SKM-1 (cell line): ENCODE measurements at regions not wholly inside any gene's neighbourhood (a gene's known extent, or its start where the extent isn't known, plus 50 kb on each side); places are given as distances from the start of the nearest gene placed in this dataset.

Experiments used
- DNase-seq: peaks from one replicate; lab custom pipeline; 2025; ENCODE audit not compliant: unreplicated experiment; lab: John Stamatoyannopoulos, UW

GRCh38 chr18:39037925-39038324 lies 1472.3 kb upstream of the CELF4 start:
- no peak for DNase-seq

GRCh38 chr18:39033312-39033711 lies 1467.7 kb upstream of the CELF4 start:
- no peak for DNase-seq

GRCh38 chr18:39031647-39032046 lies 1466.0 kb upstream of the CELF4 start:
- DNase-seq, result no peak

DNA sequence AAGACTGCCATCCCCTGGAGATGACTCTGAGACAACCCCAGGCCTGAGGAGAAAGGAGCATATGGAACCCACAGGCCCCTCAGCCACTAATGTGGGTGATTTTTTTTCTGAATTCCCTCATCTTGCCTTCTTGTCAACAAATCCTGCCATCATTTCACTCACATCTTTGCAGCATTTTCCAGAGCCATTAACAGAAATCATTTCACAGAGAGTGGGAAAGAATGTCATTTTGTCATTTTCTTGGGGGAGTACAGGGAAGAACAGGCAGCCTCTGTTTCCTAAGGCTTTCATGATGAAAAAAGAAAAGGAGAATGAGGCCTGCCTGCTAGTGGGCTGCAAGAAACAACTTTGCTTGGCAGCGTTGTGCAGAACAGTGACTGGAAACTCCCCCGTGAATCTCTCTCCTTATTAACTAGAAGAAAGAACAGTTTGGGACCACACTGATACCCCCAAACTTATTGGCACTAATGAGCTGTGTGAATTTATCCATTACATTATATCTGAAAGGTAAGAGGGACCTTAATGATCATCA lies 1464.6 kb upstream of the CELF4 start:
- no peak for DNase-seq

- DNase-seq, result no peak
These were observed 1459.9 kb upstream of the CELF4 start for GRCh38 chr18:39025531-39025930.

- no peak for DNase-seq
These were observed 1454.4 kb upstream of the CELF4 start for GRCh38 chr18:39019989-39020388.

DNA sequence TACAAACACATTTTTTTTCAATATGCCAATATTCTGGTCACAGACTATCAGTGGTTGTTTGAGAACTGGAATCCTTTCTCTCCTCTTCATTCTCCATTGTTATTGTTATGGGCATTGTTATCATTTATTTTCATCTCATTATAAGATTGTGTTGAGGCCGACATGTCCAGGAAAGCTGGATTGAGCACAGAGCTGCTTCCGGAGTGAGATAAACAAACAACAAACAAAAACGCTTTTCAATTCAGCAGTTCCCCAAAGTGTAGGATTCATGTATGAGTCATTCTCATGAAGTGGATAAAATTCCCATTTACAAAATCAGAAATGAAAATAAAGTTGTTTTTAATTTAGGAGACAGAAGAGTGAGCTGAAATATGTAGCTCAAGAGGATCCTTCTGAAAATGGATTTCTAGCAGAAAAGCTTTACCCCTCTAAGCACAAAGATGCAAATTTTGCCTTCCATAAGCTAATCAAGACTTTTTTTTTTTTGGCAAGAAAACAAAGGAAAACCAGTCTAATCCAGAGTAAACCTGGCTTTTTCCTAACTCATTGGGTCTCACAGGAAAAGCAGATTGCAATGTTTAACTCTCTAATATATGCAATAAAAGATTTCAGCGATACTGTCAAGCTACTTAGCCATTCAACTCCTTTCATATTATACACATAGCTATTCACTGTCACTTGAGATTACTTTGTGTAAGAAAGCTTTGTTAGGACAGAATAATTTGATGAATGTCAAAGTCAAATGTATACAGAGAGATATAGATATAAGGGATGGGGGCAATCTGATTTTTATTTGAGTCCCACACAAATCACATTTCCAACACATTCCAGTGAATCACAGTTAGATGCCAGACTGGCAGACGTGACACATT lies 1441.7 kb upstream of the CELF4 start:
- no peak for DNase-seq

GRCh38 chr18:38996056-38996455 lies 1430.5 kb upstream of the CELF4 start:
- no peak for DNase-seq

- no peak for DNase-seq
These were observed 1427.7 kb upstream of the CELF4 start for GRCh38 chr18:38993342-38993741.

DNA sequence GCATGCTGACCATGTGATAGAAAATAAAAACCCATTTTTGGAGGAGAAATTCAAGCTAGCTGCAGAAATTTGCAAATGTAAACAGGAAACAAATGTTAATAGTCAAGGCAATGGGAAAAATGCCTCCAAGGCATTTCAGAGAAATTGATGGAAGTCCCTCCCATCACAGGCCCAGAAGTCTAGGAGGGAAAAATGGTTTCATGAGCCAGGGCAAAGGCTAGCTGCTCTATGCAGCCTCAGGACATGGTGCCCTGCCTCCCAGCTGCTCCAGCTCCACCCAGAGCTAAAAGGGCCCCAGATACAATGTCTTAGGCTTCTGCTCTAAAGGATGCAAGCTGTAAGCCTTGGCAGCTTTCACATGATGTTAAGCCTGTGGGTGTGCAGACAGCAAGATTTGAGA lies 1419.4 kb upstream of the CELF4 start:
- DNase-seq, result no peak

GRCh38 chr18:38982072-38982471 lies 1416.5 kb upstream of the CELF4 start:
- DNase-seq, result no peak

GRCh38 chr18:38981389-38981788 lies 1415.8 kb upstream of the CELF4 start:
- peak; percentile 13 for DNase-seq

DNA sequence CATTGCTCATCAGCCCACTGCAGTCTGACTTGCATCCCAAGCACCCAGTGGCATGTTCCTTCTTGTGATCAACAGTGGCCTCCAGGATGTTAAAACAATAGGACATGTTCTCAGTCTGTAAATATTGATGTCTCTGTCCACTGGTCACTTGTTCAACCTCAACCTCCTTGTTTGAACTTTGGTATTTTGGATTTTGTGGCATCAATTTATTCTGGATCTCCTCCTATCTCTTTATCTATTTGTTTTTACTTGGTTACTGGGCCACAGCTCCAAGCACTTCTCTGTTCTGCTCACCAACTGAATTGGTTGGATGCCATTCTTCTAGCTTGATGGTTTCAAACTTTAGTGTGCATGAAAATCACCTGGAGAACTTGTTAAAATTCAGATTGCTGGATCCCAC lies 1414.8 kb upstream of the CELF4 start:
- DNase-seq, result no peak

DNA sequence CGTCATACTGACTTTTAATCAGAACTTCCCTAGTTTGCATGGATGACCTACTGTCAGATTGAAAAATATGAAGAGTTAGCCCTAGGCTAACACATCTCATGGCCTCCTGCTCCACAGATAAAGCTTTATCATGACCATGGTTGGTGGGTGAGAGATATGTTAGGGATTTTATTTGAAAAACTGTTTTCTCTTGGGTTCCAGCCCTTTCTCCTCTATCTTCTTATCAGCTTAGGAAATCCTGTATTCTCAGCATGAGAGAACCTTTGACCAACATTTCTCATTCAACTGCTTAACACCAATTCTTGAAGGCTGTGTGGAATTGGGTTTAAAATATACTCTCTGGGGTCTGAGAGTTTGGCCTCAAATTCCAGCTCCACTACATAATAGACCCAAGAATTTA lies 1407.0 kb upstream of the CELF4 start:
- no peak for DNase-seq

- DNase-seq, result no peak
These were observed 1406.3 kb upstream of the CELF4 start for GRCh38 chr18:38971881-38972280.

DNA sequence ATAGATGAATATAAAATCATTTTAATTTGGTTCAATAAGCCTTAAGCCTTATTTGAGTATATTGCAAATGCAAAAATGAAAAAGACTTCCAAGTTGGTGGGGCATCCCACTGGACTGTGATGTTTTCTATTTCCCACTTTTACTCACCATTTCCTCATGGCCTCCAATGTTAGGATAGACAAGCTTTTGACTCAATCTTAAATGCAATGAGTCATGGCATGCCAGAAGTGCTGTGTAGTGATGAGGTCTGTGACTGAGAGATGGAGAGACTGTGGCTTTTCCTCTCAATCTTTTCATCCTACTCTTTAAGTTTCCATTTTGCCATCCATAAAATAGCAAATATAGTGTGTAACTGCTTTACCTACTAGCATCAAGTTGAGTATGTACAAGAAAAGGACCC lies 1401.2 kb upstream of the CELF4 start:
- DNase-seq, result no peak

DNA sequence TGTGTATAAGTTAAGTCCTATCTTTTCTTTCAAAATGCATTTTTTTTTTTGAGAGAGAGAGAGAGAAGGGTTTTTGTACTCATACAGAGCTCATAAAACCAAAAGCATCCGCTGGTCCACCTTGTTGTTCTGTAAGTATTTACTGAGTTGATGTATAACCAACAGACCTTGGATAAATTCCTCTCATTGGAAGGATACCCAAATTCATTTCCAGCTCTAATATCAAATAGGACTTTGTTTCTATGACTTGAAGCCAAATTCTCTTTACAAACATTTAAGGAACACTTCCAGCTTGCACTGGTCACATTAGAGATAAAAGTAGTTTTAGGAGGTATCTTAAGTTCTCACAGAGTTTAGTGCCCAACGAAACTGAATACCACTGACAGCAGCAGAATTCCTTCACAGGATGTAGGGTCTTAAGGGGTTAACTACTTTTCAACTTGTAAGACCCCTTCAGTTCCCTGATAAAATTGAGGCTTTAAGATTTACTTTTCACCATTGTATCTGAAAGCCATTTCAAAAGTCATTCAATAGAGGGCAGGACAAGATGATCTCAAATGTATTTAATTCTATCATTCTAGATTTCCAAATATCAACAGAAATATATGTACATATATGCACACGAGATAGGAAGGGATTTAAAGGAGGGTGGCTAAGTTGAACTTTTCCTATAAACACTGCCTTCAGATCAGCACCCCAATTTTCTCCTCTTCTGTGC lies 1398.5 kb upstream of the CELF4 start:
- no peak for DNase-seq

- DNase-seq, result no peak
These were observed 1396.3 kb upstream of the CELF4 start for GRCh38 chr18:38961880-38962279.

DNA sequence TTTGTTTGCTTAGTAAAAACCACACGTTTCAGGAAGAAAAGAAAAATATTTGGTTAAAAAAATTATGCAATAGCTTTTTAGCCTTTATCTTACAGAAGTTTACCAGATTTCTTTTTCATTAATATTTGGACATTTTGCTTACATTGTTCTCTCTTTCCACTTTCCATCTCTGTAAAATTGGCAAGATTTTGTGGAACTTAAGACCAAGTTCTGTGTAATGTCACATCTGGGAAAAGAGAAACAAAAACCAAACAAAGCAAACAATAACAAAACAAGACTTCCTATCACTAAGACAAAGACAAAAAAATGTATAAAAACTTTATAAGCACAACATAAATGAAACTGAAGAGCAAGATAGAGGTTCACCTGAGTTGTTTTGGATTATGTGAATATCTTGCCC lies 1392.1 kb upstream of the CELF4 start:
- no peak for DNase-seq

- DNase-seq, result no peak
These were observed 1390.5 kb upstream of the CELF4 start for GRCh38 chr18:38956068-38956467.

DNA sequence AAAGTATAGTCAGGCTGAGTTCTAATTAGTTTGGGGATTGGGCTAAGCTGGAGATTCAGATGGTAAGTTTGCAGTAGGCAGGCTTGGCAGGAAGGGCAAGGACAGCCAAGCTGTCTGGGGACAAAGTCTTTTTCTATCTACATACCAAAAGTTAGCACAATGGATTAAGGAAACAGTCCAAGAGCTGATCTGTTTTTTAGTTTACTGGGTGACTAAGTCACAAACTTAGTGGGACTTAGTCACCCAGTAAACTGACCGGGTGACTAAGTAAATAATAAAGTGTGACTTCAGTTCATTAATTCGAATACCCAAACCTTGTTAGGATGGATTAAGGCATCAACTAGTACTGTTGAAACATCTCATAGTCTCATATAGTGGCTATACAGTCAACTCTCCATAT lies 1386.0 kb upstream of the CELF4 start:
- no peak for DNase-seq

GRCh38 chr18:38948436-38948835 lies 1382.8 kb upstream of the CELF4 start:
- DNase-seq, result no peak
